Sigmoid colon (tissue), 6 donors: ENCODE measurements at regions not wholly inside any gene's neighbourhood (a gene's known extent, or its start where the extent isn't known, plus 50 kb on each side); places are given as distances from the start of the nearest gene placed in this dataset.

Experiments
- DNase-seq: peaks from one replicate; pipeline ENCODE4 v3.0.0-alpha.2; 2019
- H3K27ac ChIP-seq, 4 donors: fragments of 200-600 bp; sonication (generic); one replicate each; pipeline ENCODE4 v1.5.1; 2016 to 2019; ENCODE audit warnings: mild to moderate bottlenecking in 1 of 4
- H3K27me3 ChIP-seq, 3 donors: fragments of 200-600 bp; sonication (generic); one replicate each; pipeline ENCODE4 v1.5.1; 2019; ENCODE audit warnings: mild to moderate bottlenecking in 1 of 3
- H3K36me3 ChIP-seq, 4 donors: fragments of 200-600 bp; sonication (generic); one replicate each; pipeline ENCODE4 v1.5.1; 2016 to 2019
- H3K4me1 ChIP-seq, 4 donors: fragments of 200-600 bp; sonication (generic); one replicate each; pipeline ENCODE4 v1.5.1; 2017 to 2019
- H3K4me3 ChIP-seq, 4 donors: fragments of 200-600 bp; sonication (generic); one replicate each; pipeline ENCODE4 v1.5.1; 2017 to 2019; ENCODE audit warnings: mild to moderate bottlenecking in 2 of 4, moderate library complexity in 1 of 4
- H3K9me3 ChIP-seq, 4 donors: fragments of 200-600 bp in 3 of 4; sonication (generic) in 3 of 4; one replicate each; pipeline versions ENCODE4 v1.5.1 to v1.6.1; 2013 to 2019
- EP300 ChIP-seq, 4 donors: sonication (generic); formaldehyde crosslinking; IDR thresholded peaks; one replicate each; pipeline ENCODE4 v1.6.1; 2017; ENCODE audit warnings: antibody characterized with exemption in 4 of 4
- POLR2A ChIP-seq, 2 donors: fragments of 450-650 bp; IDR thresholded peaks; one replicate each; pipeline ENCODE4 v1.6.1; 2016; ENCODE audit warnings: antibody characterized with exemption in 2 of 2, mild to moderate bottlenecking in 2 of 2, moderate library complexity in 2 of 2
- POLR2AphosphoS5 ChIP-seq, 4 donors: sonication (generic); formaldehyde crosslinking; IDR thresholded peaks; one replicate each; pipeline ENCODE4 v1.6.1; 2017; ENCODE audit warnings: antibody characterized with exemption in 4 of 4
- WGBS, 2 donors: extraction: QIAGEN DNeasy Blood & Tissue Kit; methylation state at CpG; one replicate each; pipeline ENCODE4 v1.1.7; 2013; 5-methylcytosine and 5-hydroxymethylcytosine counted together
- intact Hi-C: fragments of 100-400 bp; cut with DNase I; formaldehyde crosslinking; loops from one replicate; pipeline ENCODE4 v1.15.1; 2023
- TF ChIP-seq, protein P1 (sequence below), 4 experiments: fragments of 450-650 bp in 3 of 4; fragments of 200-600 bp in 1 of 4; IDR thresholded peaks; one replicate each; pipeline ENCODE4 v1.5.1; 2016 to 2019; ENCODE audit warnings: antibody characterized with exemption in 4 of 4, mild to moderate bottlenecking in 3 of 4, moderate library complexity in 2 of 4
- donor health status: healthy with polysubstance abuse.
- donor health status: healthy.

DNA sequence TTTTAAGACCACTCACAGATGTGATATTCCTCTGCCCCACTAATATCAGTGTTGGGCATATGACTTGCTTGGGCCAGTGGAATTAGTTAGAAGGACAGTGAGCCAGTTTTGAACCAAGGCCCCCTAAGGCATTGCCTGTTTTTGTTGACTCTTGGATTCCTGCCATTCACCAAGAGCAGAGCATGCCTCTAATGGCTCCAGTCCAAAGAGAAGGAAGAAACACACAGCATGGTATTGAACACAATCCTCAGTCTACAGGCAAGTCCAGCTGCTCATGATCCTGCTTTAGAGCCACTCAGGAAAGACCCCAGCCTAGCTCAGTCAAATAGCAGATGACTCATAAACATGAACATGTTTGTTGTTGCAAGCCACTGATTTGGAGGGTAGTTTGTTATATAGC is 1201.5 kb downstream of the BCL11B start:
- intact Hi-C loops = no loop called here

DNA sequence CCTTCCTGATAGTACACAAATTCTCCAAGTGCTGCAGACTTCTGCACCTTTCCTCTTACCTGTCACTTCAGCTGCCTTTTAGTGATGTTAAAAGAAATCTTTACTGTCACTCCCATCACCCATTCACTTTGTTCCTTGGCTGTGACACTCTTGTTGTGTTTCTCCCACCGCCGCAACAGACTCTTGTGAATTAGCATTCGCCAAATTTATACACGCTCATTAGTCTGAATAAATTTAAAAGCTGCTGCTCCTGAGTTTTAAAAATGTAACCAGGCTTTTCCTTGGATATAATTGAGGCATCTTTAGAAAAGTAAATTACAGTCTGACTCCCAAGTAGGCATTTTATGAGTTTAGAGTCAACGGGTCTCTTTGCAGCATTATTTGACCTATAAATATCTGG is 1197.9 kb downstream of the BCL11B start:
- Histone ChIP-seq H3K9me3 (no peaks in the 10 kb centered on the region), H3K27me3 (no peaks in the 10 kb centered on the region), H3K4me3 (no peak overlapping the region), H3K4me1 (no peaks in the 10 kb centered on the region), H3K36me3 (no peaks in the 10 kb centered on the region), H3K27ac (no peak overlapping the region)
- 91% methylated on average over 5 of the region's 5 CpGs for WGBS, 2 donors
- no peak for DNase-seq
- TF ChIP-seq POLR2A (IDR thresholded peaks at IDR 0.05) (no peak), POLR2AphosphoS5 (IDR thresholded peaks at IDR 0.05) (no peak), EP300 (IDR thresholded peaks at IDR 0.05) (no peak)
- intact Hi-C loops = no loop called here

More for the DNA sequence above, 1201.5 kb downstream of the BCL11B start:
- no peak overlapping the region for H3K4me3 ChIP-seq
- no peaks in the 10 kb centered on the region for H3K4me1 ChIP-seq
- H3K27ac ChIP-seq = no peak overlapping the region
- TF ChIP-seq POLR2AphosphoS5 (IDR thresholded peaks at IDR 0.05) (no peak), POLR2A (IDR thresholded peaks at IDR 0.05) (no peak), EP300 (IDR thresholded peaks at IDR 0.05) (no peak)
- TF ChIP-seq, protein P1, sequence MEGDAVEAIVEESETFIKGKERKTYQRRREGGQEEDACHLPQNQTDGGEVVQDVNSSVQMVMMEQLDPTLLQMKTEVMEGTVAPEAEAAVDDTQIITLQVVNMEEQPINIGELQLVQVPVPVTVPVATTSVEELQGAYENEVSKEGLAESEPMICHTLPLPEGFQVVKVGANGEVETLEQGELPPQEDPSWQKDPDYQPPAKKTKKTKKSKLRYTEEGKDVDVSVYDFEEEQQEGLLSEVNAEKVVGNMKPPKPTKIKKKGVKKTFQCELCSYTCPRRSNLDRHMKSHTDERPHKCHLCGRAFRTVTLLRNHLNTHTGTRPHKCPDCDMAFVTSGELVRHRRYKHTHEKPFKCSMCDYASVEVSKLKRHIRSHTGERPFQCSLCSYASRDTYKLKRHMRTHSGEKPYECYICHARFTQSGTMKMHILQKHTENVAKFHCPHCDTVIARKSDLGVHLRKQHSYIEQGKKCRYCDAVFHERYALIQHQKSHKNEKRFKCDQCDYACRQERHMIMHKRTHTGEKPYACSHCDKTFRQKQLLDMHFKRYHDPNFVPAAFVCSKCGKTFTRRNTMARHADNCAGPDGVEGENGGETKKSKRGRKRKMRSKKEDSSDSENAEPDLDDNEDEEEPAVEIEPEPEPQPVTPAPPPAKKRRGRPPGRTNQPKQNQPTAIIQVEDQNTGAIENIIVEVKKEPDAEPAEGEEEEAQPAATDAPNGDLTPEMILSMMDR (IDR thresholded peaks at IDR 0.05) = no peak
- no peaks in the 10 kb centered on the region for H3K36me3 ChIP-seq
- DNase-seq = no peak
- H3K9me3 ChIP-seq = no peaks in the 10 kb centered on the region
- H3K27me3 ChIP-seq = no peaks in the 10 kb centered on the region

DNA sequence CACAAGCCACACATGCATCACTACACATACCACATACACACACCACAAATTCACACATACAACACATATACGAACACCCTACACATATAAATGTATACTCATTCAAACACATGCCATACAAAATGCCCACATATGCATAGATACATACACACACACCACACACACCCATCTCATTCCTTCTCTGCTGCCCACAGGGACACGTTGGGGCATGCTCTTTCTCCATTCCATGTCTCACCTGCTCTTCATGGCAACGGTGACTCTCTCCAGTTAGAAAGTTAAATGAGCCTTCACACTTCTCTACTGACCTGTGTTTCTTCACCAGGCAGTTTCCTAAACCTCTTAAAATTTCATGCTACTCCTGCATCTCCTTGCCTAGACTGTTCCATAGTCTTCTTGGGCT is 1194.8 kb downstream of the BCL11B start:
- DNase-seq = no peak
- Histone ChIP-seq H3K4me1 (no peaks in the 10 kb centered on the region), H3K9me3 (no peaks in the 10 kb centered on the region), H3K4me3 (no peak overlapping the region), H3K27me3 (no peaks in the 10 kb centered on the region), H3K27ac (no peak overlapping the region), H3K36me3 (no peaks in the 10 kb centered on the region)
- 57 to 77% methylated on average over 3 of the region's 3 CpGs for WGBS, 2 donors
- TF ChIP-seq EP300 (IDR thresholded peaks at IDR 0.05) = no peak
- no peak for TF ChIP-seq POLR2A (IDR thresholded peaks at IDR 0.05)
- TF ChIP-seq POLR2AphosphoS5 (IDR thresholded peaks at IDR 0.05) = no peak
- TF ChIP-seq, protein P1 (IDR thresholded peaks at IDR 0.05) = no peak
- intact Hi-C loops = no loop called here

DNA sequence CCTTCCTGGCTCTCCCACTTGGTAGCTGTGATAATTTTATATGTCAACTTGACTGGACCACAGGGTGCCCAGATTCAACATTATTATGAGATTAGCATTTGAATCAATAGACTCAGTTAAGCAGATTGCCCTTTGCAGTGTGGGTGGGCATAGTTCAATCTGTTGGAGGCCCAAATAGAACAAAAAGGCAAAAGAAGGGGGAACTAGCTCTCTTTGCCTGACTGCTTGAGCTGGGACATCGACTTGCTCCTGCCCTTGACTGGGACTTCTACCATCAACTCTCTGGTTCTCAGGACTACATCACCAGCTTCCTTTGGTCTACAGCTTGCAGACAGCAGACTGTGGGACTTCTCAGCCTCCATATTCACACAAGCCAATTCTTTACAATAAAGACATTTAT is 1189.2 kb downstream of the BCL11B start:
- Histone ChIP-seq H3K27ac (no peak overlapping the region), H3K27me3 (no peaks in the 10 kb centered on the region), H3K9me3 (no peaks in the 10 kb centered on the region), H3K4me1 (no peaks in the 10 kb centered on the region), H3K4me3 (no peak overlapping the region), H3K36me3 (no peaks in the 10 kb centered on the region)
- DNase-seq = no peak
- intact Hi-C loops = no loop called here
- WGBS, 2 donors = 67 to 88% methylated on average over 1 of the region's 1 CpG
- no peak for TF ChIP-seq POLR2A (IDR thresholded peaks at IDR 0.05)

DNA sequence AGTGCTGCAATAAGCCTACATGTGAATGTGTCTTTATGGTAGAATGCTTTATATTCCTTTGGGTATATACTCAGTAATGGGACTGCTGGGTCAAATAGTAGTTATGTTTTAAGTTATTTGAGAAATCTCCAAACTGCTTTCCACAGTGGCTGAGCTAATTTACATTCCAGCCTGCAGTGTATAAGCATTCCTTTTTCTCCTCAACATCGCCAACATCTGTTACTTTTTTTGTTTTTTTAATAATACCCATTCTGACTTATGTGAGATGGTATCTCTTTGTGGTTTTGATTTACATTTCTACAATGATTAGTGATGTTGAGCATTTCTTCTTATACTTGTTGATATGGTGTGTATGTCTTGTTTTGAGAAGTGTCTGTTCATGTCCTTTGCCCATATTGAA is 1186.2 kb downstream of the BCL11B start:
- TF ChIP-seq POLR2AphosphoS5 (IDR thresholded peaks at IDR 0.05) (no peak), EP300 (IDR thresholded peaks at IDR 0.05) (no peak), POLR2A (IDR thresholded peaks at IDR 0.05) (no peak)
- TF ChIP-seq, protein P1 (IDR thresholded peaks at IDR 0.05) = no peak
- Histone ChIP-seq H3K4me3 (no peak overlapping the region), H3K27ac (no peak overlapping the region), H3K27me3 (no peaks in the 10 kb centered on the region), H3K4me1 (no peaks in the 10 kb centered on the region), H3K9me3 (no peaks in the 10 kb centered on the region), H3K36me3 (no peaks in the 10 kb centered on the region)
- 81 to 91% methylated on average over 1 of the region's 1 CpG for WGBS, 2 donors
- DNase-seq = no peak
- intact Hi-C loops = no loop called here

DNA sequence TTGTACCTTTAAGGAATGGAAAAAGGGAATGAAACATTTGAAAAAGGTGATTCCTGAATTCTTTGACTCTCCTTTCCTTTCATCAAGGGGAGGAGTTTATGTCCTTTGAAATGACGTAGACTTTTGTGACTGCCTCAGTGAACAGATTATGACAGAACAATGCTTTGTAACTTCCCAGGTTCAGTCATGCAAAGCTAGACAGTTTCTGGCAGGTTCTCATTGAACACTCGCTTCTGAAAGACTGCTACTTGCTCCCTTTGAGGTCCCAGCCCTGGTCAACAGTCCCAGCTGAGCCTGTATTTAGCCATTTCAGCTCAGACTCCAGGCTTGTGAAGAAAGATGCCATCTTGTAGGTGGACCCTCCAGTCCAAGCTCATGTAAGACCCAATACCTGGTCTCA is 1178.9 kb downstream of the BCL11B start:
- no peak for TF ChIP-seq POLR2AphosphoS5 (IDR thresholded peaks at IDR 0.05)
- DNase-seq = no peak
- H3K9me3 ChIP-seq = no peaks in the 10 kb centered on the region
- H3K4me1 ChIP-seq = no peaks in the 10 kb centered on the region
- no peak overlapping the region for H3K27ac ChIP-seq
- no peaks in the 10 kb centered on the region for H3K36me3 ChIP-seq
- H3K27me3 ChIP-seq = peaks cover 0 to 3% (median 0%) of the 10 kb centered on the region in 3 donors
- no peak overlapping the region for H3K4me3 ChIP-seq
- intact Hi-C loops = no loop called here
- 69 to 74% methylated on average over 2 of the region's 2 CpGs for WGBS, 2 donors
